ENCODE measurements at regions not wholly inside any gene's neighbourhood (a gene's known extent, or its start where the extent isn't known, plus 50 kb on each side); places are given as distances from the start of the nearest gene placed in this dataset.

DNA sequence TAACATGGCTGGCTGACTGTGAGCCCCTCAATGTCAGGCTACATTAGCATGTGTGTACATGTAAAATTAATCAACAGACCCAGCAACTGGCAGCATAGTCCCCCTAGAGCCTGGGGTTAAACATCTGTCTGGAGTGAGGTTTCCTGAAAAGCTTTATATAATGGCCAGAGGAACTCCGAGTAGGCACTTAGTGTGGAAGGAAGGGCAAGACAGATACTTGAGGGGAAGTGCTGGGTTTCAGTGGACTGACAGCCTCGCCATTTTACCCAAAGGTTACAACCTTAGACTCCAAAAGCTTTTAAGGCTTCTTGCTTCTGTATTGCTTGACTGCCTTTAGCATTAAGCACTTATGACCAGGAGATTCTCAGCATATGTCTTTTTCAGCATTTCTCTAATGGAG lies 430.8 kb downstream of the FLRT2 start:
- Histone ChIP-seq H3K4me1 (no peaks in the 10 kb centered on the region), H3K27me3 (no peaks in the 10 kb centered on the region), H3K9me3 (no peaks in the 10 kb centered on the region), H3K36me3 (no peaks in the 10 kb centered on the region), H3K27ac (no peak overlapping the region), H3K4me3 (no peak overlapping the region)
- TF ChIP-seq, protein P1, sequence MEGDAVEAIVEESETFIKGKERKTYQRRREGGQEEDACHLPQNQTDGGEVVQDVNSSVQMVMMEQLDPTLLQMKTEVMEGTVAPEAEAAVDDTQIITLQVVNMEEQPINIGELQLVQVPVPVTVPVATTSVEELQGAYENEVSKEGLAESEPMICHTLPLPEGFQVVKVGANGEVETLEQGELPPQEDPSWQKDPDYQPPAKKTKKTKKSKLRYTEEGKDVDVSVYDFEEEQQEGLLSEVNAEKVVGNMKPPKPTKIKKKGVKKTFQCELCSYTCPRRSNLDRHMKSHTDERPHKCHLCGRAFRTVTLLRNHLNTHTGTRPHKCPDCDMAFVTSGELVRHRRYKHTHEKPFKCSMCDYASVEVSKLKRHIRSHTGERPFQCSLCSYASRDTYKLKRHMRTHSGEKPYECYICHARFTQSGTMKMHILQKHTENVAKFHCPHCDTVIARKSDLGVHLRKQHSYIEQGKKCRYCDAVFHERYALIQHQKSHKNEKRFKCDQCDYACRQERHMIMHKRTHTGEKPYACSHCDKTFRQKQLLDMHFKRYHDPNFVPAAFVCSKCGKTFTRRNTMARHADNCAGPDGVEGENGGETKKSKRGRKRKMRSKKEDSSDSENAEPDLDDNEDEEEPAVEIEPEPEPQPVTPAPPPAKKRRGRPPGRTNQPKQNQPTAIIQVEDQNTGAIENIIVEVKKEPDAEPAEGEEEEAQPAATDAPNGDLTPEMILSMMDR (IDR thresholded peaks at IDR 0.05), result no peak
- TF ChIP-seq POLR2AphosphoS5 (IDR thresholded peaks at IDR 0.05) (no peak), POLR2A (IDR thresholded peaks at IDR 0.05) (no peak)
- intact Hi-C loops (cut with DNase I; ENCODE audit: low total_unique reads), result no loop called here
- DNase-seq (ENCODE audit: low spot score in 2 of 2), result no peak

DNA sequence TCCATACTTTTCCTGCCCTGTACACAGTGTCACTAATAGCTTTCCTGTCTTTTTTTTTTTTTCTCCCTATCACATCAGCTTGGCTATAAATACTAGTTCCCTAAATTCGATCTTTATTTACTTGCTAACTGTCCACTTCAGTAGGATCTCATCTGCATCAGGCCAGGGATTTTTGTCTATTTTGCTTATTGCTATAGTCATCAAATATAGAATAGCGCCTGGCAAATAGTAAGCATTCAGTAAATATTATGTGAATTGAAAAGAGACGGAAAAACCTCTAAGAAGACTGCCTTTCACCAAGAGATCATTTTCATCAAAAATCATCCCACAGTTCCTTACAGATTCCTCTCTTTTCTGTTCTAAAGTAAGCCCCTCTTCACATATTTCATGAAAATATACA lies 429.1 kb downstream of the FLRT2 start:
- no peak overlapping the region for H3K27ac ChIP-seq
- no peaks in the 10 kb centered on the region for H3K36me3 ChIP-seq
- H3K4me1 ChIP-seq, result no peaks in the 10 kb centered on the region
- TF ChIP-seq POLR2A (IDR thresholded peaks at IDR 0.05) (no peak), POLR2AphosphoS5 (IDR thresholded peaks at IDR 0.05) (no peak)
- TF ChIP-seq, protein P1 (IDR thresholded peaks at IDR 0.05), result no peak
- no peaks in the 10 kb centered on the region for H3K9me3 ChIP-seq
- no peak for DNase-seq (ENCODE audit: low spot score in 2 of 2)
- no peaks in the 10 kb centered on the region for H3K27me3 ChIP-seq
- intact Hi-C loops (cut with DNase I; ENCODE audit: low total_unique reads), result no loop called here
- no peak overlapping the region for H3K4me3 ChIP-seq

DNA sequence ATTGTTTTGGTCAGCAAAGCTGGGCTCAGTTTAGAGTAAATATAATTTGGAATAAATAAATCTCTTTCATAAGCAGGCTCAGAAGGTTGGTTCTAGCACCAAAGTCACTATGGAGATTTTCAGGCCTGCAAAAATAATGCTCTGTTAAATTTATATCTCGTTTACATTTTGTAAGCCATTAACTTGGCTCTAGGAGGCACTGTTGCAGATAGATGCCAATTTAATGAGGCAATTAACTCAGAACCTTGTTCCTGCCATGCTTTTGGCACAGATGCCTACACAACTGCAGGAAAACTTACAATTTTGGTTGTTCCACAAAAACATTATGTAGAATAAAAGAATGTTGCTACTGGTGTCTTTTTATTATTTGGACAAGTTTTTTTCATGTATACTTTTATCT lies 428.1 kb downstream of the FLRT2 start:
- Histone ChIP-seq H3K27me3 (no peaks in the 10 kb centered on the region), H3K36me3 (no peaks in the 10 kb centered on the region), H3K4me3 (no peak overlapping the region), H3K27ac (no peak overlapping the region), H3K9me3 (no peaks in the 10 kb centered on the region), H3K4me1 (no peaks in the 10 kb centered on the region)
- TF ChIP-seq, protein P1 (IDR thresholded peaks at IDR 0.05), result no peak
- TF ChIP-seq POLR2A (IDR thresholded peaks at IDR 0.05) (no peak), POLR2AphosphoS5 (IDR thresholded peaks at IDR 0.05) (no peak)
- intact Hi-C loops (cut with DNase I; ENCODE audit: low total_unique reads), result no loop called here
- DNase-seq (ENCODE audit: low spot score in 2 of 2), result no peak

DNA sequence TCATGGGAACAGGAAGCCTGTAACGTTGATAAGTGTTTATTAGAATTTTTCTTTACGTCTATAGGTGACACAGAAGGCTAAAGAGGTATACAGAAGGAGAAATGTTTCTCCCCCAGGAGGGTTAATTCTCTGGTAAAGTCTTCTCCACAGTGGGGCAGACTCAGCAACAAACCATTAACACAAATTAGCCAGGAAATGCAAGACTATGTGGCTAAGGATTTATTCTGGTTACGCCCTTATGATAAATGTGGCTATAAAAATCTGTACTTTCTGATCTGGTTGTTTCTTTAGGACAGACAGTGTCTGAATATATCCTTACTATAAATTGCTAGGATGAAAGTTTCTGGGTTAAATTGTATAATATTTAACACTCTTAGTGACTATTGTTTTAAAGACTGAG lies 423.3 kb downstream of the FLRT2 start:
- DNase-seq (ENCODE audit: low spot score in 2 of 2), result no peak
- no peaks in the 10 kb centered on the region for H3K27me3 ChIP-seq
- intact Hi-C loops (cut with DNase I; ENCODE audit: low total_unique reads), result no loop called here
- no peaks in the 10 kb centered on the region for H3K9me3 ChIP-seq
- no peaks in the 10 kb centered on the region for H3K4me1 ChIP-seq
- no peaks in the 10 kb centered on the region for H3K36me3 ChIP-seq
- no peak for TF ChIP-seq POLR2A (IDR thresholded peaks at IDR 0.05)
- TF ChIP-seq POLR2AphosphoS5 (IDR thresholded peaks at IDR 0.05), result no peak
- TF ChIP-seq, protein P1 (IDR thresholded peaks at IDR 0.05), result no peak
- H3K27ac ChIP-seq, result no peak overlapping the region
- no peak overlapping the region for H3K4me3 ChIP-seq

DNA sequence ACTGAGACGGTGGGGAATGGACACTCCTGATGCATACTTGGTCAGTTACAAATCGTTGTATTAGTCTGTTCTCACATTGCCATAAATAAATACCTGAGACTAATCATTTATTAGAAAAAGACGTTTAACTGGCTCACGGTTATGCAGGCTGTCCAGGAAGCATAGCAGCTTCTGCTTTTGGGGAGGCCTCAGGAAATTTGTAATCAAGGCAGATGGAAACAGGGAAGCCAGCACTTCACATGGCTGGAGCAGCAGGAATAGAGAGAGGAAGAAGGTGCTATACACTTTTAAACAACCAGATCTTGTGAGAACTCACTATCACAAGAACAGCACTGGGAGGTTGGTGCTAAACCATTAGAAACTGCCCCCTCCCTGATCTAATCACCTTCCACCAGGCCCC lies 418.2 kb downstream of the FLRT2 start:
- TF ChIP-seq, protein P1 (IDR thresholded peaks at IDR 0.05), result no peak
- TF ChIP-seq POLR2A (IDR thresholded peaks at IDR 0.05) (no peak), POLR2AphosphoS5 (IDR thresholded peaks at IDR 0.05) (no peak)
- no peaks in the 10 kb centered on the region for H3K9me3 ChIP-seq
- no peak for DNase-seq (ENCODE audit: low spot score in 2 of 2)
- intact Hi-C loops (cut with DNase I; ENCODE audit: low total_unique reads), result no loop called here
- H3K4me1 ChIP-seq, result no peaks in the 10 kb centered on the region
- H3K36me3 ChIP-seq, result no peaks in the 10 kb centered on the region
- H3K27ac ChIP-seq, result no peak overlapping the region
- no peak overlapping the region for H3K4me3 ChIP-seq
- H3K27me3 ChIP-seq, result no peaks in the 10 kb centered on the region

Measured in breast epithelium (tissue), 4 donors.